ENCODE measurements at regions not wholly inside any gene's neighbourhood (a gene's known extent, or its start where the extent isn't known, plus 50 kb on each side); places are given as distances from the start of the nearest gene placed in this dataset.

DNA sequence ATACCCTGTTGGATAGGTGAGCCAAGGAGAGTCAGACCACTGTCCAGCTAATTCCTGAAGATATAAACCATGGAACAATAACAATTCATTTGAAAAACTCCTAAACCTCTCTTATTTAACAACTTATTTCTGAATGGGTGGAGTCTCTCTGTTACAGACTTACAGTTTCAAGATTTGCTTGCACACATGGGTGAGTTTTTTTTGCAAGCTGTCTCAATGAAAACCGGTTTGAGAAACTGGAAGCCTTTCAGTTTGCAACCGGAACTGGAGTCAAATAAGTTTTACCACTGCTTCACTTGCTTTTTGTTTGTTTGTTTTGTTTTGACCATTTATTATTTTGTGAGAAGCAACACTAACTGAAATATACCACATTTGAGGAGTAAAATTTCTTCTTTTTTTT is 243.8 kb downstream of the MTERF1 start:
- DNase-seq: no peak

DNA sequence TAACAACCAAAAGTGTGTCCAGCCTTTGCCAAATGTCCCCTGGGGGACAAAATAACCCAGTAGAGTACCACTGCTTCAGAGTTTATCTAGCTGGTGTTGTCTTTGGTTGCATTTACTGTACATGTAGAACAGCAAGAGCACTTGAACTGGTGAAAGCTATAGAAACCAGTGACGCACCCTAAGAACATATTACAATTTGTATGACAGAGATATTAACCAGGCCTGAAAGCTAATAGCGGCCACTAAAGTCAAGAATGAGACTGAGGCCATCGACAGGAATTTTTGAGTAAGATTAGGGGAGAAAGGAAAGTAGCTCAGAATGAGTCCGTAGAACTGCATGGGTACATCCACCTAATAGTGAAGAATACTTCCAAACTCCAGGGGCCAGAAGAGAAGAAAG is 236.2 kb downstream of the MTERF1 start:
- DNase-seq: no peak

DNA sequence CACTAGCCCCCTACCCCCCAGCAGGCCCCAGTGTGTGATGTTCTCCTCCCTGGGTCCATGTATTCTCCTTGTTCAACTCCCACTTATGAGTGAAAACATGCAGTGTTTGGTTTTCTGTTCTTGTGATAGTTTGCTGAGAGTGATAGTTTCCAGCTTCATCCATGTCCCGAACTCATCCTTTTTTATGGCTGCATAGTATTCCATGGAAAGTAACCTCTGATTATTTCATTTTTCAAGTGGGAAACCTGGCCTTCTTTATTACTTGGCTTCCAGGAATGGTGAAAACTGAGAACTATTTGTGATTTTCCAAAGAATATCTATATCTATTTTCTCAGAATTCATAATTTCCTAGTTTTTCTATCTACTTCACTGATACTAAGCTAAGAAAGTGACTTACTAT is 235.0 kb downstream of the MTERF1 start:
- DNase-seq: no peak

DNA sequence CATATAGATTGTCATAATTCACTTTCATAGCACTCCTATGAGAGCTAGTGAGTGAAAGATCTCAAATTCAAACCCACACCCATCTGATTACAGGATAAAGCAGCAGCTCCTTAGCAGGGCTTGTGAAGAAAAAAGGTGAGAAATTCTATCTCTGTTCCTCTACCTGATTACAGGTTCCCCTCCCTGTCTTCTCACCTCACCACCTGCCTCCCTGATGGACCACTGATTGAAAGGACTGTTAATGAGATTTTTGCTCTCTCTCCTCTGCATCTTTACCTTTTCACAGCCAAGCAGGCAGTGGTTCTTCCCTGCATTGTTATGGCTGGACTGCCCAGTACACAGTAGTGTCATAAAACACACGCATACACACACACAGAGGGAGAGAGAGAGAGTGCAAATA is 228.5 kb downstream of the MTERF1 start:
- DNase-seq: no peak

DNA sequence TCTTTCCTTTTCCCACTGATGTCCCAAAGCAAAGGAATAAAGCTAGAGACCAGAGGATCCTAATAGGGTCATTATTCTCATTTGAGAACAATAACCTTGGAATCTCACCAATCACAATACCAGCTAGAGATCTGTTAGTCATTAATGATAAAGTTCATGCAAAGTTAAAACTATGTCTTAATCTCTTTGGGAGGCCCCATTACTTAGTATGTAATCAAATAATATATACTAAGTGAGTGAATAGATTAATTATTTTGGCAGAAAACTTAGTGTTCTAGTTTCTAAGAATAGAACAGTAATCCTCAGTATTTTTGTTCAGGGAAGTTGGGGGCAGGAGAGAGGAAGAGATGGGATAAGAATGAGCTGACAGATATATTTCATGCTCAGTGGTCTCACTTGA is 227.2 kb downstream of the MTERF1 start:
- no peak for DNase-seq

DNA sequence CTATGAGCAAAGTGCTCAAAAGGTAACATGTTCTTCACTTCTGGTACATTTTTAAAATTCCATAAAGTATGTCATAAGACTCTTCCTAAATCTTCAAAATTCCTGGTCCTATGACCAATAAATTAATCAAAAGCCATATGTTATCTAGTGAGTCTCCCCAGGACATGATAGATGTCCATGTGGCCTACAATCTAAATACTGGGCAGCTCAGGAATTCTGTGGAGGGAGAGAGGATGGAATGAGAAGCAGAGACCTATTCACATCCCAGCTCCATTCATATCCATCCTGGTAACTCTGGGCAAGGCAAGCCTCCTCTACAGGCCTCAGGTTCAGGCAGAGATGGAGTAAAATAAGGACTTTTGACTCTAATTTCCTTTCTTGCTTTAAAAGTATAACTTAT is 224.8 kb downstream of the MTERF1 start:
- no peak for DNase-seq

DNA sequence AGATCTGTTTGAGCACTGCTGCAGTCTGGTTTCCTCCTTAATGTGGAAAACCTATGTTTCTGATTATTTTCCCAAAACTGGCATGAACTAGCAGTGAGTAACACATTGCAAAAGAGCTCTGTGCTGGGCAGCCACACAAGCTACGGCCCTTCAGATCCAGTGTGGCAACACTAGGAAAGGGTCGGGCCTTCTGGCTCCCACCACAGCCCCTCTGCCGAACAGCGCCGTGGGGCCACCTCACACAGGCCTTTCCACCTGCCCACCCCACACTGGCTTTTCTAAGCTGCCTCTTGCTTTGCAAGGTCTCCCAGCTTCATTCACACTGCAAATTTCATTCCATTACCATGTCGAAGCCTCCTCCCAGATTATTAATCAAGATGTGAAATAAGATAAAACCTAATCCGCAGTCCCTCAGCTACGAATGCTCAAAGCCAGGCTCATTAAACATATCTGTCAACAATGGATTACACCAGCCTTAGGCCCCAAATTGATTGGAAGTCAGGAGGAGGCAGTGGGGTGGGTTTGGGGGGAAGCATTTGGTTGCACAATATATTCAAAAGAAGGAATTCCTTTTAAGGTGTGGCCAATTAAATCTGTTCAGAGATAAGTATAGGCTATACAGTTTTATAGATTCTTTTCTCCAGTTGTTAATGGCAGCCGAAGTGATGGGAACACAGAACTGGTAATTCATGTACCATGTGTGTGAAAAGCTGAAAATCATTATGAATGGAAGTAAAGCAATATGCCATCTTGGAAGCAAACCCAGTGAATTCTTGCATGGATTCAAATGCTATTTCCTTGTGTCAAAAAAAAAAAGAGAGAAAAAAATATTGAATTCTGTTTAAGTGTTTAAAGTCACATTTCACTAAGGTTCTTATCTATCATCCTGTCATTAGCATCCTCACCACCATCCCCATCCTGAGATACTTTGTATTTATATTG is 223.7 kb downstream of the MTERF1 start:
- DNase-seq: no peak

DNA sequence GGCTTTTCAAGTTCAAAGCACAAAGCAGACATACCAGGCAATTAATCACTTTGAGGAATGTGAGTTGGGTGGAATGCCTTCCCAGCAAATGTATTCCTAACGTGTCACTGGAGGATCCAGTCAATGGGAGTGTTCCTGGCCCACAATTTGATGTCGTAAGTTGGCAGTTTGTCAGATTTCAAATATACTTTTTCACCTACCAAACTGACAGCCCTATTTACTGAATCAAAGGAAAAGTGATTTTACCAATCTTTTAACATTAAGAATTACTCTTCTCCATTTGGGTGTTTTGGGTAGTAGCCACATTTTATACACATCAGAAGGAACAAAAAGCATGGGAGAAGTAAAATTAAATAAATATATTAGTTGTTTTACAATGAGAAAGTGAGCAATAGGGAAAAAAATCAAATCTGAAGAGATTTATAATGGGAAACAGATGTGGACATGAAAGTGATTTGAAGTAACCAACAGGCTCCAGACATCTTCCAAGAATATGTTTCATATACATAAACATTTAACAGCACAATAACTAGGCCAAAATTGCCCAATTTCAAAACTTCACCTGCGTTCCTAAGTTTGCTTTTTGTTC is 222.9 kb downstream of the MTERF1 start:
- DNase-seq: no peak

DNA sequence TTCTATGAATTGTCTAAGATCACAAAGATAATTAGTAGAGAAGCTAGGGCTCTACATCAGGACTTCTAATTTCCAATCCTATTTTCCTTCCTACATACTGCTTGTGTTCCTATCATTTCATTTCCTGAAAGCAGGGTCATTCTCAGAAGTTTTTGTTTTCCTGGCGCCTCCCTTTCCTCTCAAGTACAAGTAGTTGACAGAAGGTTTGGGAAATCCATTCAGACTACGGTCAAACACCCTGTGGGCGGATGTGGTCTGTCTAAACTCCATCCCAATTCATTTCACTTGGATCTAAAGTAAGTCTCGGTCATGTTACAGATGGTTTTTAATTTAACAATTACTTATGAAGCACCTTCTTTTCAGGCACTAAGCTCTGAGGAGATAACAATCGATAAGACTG is 221.4 kb downstream of the MTERF1 start:
- no peak for DNase-seq

DNA sequence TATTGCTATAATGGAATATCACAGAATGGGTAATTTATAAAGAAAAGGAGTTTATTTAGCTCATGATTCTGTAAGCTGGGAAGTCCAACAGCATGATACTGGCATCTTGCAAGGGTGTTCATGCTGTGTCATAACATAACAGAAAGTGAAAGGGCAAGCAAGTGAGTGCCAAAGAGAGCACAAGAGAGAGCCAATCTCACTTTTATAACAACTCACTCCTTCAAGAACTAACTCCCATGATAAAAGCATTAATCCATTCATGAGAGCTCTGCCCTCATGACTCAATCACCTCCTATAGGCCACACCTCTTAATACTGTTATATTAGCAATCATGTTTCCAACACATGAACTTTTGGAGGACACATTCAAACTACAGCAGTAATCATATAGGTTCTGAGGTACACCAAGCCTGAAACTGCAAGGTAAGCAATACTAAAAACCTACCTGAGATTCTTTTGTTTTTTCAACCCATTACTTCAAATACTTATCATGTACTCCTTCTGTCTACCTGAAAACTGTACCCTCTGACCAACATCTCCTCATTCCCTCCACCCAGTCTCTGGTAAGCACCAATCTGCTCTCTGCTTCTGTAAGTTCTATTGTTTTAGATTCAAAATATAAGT is 219.7 kb downstream of the MTERF1 start:
- no peak for DNase-seq

DNA sequence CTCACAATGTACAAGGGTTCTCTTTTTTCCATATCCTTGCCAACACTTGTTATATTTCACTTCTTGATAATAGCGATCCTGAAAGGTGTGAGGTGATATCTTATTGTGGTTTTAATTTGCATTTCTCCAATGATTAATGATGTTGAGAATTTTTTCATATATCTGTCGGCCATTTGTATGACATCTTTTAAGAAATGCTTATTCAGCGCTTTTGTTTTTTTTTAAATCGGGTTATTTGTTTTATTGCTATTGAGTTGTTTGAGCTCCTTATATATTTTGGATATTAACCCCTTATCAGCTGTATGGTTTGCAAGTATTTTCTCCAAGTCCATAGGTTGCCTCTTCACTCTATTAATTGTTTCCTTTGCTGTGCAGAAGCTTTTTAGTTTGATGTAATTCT is 218.8 kb downstream of the MTERF1 start:
- no peak for DNase-seq

DNA sequence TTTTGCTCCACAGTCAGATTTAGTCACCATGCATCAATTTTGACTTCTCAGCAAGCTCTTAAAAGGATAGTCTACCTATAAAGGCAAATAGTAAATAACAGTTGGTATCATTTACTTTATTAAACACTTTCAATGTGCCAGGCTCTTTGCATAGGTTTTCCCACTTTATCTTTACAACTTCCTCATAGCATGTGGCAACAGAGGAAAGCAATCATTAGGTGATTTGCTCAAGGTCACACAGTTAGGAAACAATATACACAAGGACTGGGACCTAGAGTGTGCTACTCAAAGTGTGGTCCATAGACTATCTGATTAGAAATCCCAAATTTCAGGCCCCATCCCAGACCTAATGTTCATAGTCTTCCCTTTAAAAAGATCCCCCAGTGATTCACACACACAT is 212.3 kb downstream of the MTERF1 start:
- no peak for DNase-seq

DNA sequence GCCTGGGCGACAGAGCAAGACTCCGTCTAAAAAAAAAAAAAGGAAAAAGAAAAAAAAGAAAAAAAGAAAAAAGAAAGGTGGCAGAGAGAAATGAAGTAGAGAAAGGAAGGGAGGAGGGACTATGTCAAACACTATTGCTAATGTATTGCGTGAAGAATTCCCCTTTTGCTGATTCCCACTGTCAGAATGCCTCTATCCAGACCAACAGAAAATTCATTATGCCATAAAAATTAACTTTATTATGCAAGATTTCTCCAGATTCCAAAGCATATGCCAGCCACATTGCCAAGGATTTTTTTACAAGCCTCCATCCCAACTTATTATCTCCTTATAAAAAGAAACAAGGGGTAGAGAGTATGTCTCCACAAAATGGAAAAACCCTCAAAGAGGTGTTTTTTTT is 209.3 kb downstream of the MTERF1 start:
- no peak for DNase-seq

DNA sequence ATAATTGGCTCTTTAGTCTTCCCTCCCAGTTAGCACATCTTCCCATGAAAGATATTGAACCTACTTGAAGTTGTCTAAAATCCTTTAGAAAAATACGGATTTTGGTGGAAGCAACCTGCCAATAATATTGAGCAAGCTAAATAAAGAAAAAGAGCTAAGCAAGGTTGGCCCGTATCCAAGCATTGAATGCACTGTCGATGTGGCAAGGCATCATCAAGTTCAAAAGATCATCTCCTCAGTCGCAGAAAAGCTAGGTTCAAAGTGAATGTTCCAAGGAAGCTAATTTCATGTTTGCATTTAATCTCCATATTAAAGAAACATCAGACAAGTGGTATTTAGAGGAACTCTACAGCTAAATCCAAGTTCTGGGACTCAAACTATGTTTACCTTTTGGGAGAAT is 206.0 kb downstream of the MTERF1 start:
- DNase-seq: no peak

DNA sequence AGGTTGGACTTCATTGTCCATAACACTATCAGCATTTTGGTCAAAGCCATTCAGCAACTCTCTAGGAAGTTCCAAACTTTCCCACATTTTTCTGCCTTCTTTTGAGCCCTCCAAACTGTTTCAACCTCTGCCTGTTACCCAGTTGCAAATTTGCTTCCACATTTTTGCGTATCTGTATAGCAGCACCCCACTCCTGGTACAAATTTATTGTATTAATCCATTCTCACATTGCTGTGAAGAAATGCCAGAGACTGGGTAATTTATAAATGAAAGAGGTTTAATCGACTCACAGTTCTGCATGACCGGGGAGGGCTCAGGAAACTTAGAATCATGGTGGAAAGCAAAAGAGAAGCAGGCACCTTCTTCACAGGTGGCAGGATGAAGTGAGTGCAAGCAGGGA is 198.8 kb downstream of the MTERF1 start:
- no peak for DNase-seq

DNA sequence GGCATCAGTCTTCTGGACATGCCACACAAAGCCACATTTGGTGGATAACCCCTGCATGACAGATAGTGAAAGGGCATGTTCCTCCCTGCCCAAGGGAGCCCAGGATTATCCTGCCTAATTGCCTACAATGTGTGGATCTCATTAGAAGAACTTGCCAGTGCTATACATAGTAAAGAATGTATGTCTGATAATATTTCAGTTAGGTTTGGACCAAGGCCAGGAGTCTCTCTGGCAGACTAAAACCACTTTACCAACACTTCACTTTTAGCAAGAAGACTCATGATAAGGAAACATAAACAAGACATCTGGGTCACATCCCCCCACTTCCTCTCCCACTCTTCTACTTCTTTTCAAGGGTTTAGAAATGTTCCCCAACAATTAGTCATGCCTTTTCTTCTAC is 196.7 kb downstream of the MTERF1 start:
- DNase-seq: no peak

DNA sequence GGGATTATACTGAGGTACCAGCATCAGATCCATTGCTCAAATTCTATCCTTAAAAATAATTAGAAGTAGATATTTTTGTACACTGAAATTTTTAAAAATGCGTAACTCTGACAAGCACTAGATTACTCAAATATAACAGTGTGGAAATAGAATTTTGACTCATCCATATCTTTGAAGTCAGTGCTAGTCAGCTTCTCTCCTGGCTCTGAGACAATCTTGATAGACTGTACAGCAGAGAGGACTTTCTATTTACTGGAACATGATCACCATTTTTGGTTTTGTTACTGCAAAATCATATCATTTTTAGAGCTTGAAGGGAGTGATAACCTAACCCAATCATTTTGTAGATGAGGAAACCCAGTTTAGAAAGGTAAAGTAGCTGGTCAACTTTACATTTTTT is 195.0 kb downstream of the MTERF1 start:
- DNase-seq: no peak

DNA sequence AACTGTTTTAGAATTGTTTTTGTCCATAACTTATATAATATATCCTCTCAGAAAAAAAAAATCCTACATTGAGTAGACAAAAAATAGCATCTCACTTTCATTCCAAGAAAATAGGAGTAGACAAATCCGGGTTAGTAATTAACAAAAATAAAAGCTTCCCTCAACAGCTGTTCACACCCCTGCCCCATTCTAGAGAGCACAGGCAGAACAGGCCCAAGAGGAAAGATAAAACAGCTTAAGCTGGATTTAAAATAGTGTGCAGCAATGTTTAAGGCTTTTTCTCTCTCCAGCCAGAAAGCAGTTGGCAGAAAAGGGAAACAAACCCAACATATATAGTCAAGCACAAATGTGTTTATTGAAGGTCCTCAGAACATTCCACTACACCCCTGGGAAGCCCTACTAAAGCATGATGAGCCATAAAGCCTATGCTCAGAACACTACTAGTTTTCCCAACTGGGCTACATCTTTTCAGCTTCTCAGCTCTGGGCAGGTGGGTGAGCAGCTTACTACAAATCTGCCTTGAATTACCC is 189.9 kb downstream of the MTERF1 start:
- DNase-seq: no peak

DNA sequence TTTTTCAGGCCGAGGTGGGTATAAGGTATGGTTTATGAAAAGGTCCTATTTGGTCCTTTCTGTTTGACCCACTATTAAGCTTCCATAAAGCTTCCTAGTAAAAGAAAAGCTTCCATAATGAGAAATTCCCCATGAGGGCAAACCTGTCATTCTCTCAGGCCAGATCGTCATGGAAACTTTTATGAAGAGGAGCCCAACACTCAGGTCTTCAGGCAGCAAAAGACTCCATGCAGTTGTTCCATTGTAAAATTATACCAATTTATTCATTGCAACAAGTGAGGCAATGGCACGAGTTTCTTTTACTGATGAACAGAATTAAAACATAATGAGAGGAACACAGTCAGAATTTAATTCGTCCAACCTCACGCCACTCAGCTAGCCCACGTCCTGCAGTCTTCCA is 188.6 kb downstream of the MTERF1 start:
- DNase-seq: no peak

DNA sequence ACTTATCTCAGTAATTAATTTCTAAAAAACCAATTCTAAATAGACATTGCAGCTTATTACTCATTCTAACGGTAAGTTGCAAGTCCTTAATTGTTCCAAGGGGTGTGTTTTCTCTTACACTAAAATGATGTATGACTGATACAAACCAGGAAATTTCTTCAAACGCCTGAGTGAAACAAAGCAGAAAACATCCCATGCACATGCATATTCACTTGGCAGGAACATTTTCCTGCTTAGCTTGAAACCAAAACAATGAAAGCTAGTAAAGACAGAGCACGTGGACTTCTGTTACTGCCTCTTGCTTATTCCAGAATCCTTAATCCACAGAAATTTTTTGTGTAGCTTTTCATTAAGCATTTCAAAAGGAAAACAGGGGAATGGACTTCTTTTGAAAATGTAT is 187.7 kb downstream of the MTERF1 start:
- no peak for DNase-seq

DNA sequence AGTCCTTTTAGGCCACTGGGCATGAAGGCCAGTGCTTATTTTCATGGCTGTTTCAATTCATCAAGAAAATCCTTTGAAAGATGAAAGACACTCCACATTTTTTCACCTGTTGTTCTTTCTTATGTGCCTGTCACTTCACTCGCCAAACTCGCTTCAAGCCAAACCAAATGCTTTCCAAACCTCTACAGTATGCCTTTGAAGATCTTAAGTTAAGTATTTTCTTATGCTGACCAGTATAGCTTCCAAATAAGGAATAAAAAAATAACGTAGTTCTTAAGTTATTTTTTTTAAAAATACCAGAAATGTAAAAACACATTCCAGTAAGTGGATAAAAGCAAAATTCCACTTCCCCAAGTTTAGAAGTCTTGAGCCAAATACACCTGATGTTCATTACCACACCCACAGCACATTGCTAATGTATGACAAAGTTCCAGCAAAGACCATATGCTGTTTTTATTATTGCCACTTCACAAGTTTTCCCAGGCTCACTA is 186.1 kb downstream of the MTERF1 start:
- no peak for DNase-seq

DNA sequence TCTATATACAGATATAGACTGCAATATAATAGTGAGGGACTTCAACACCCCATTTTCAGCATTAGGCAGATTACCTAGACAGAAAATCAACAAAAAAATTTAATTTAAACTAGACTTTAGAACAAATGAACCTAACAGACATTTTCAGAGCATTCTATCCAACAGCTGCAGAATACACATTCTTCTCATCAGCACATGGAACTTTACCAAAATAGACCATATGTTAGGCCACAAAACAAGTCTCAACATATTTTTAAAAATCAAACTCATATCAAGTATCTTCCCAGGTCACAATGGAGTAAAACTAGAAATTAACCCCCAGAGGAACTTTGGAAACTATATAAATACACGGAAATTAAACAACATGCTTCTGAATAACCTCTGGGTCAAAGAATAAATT is 169.6 kb downstream of the MTERF1 start:
- DNase-seq: no peak

DNA sequence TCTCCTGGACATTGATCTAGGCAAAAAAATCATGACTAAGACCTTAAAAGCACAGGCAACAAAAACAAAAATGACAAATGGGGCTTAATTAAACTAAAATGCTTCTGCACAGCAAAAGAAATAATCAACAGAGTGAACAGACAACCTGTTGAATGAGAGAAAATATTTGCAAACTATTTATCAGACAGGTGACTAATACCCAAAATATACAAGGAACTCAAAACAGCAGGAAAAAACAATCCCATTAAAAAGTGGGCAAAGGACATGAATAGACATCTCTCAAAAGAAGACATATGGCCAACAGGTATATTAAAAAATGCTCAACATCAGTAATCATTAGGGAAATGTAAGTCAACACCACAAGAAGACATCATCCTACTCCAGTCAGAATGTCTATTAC is 166.8 kb downstream of the MTERF1 start:
- DNase-seq: no peak
